ENCODE measurements at regions not wholly inside any gene's neighbourhood (a gene's known extent, or its start where the extent isn't known, plus 50 kb on each side); places are given as distances from the start of the nearest gene placed in this dataset.

DNA sequence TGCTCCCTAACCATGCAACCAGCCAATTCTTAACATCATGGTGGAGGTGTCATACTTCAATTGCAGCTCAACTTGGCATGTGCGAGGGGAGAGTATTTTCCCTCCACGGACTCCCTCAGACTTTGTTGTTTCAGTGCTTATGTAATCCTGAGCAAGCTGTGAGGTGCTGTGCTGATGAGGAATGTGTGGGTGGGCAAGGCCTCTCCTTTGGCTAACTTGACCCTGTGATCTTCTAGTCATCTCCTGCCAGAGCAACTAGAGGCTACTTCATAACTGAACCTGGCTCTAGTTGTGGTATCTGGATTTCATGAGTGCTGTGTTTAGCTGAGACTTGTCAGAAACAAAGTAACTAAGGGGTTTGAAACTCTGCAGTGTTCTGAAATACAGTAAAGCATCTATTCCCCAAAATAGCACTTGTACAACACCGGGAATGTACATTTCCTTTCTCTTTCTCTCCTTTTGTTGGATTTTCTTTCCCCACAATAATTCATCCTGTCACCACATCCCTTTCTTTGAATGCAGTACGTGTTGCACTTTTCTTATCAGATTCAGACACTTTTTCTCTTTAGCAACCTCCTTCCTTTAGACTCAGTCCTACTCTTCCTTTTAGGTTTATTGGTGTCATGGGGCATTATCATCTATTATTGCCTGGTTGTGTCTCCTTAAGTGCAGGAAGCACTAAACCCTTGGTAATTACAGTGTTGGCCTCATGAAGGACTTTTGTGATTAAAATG lies 415.2 kb upstream of the NR3C2 start:
- no peaks in the 10 kb centered on the region for H3K9me3 ChIP-seq
- no peak overlapping the region for H3K4me2 ChIP-seq
- no peak overlapping the region for H3K4me3 ChIP-seq (ENCODE audit: low read depth in 2 of 2, low read length in 1 of 2)
- ChIA-PET CTCF (no interaction called here), POLR2A (no interaction called here)
- H3K9me2 ChIP-seq = no peaks in the 10 kb centered on the region
- H3K4me1 ChIP-seq (ENCODE audit: control insufficient read depth in 1 of 2, insufficient read depth in 2 of 2, low read depth in 1 of 2, low read length in 1 of 2) = no peaks in the 10 kb centered on the region
- no peak overlapping the region for H3K9ac ChIP-seq
- H3F3A ChIP-seq (replicated peaks; ENCODE audit: insufficient read depth) = no peaks in the 10 kb centered on the region
- 0% methylated on average over 4 of the region's 4 CpGs for WGBS (ENCODE audit: low lambda C conversion rate)
- DNase-seq = no peak
- H3K36me3 ChIP-seq (replicated peaks in 1 of 2; ENCODE audit: control insufficient read depth in 1 of 2, insufficient read depth in 2 of 2, low read length in 1 of 2) = no peaks in the 10 kb centered on the region
- TF ChIP-seq YY1 (IDR thresholded peaks at IDR 0.05; ENCODE audit: low read depth) = no peak
- TF ChIP-seq, protein P1, sequence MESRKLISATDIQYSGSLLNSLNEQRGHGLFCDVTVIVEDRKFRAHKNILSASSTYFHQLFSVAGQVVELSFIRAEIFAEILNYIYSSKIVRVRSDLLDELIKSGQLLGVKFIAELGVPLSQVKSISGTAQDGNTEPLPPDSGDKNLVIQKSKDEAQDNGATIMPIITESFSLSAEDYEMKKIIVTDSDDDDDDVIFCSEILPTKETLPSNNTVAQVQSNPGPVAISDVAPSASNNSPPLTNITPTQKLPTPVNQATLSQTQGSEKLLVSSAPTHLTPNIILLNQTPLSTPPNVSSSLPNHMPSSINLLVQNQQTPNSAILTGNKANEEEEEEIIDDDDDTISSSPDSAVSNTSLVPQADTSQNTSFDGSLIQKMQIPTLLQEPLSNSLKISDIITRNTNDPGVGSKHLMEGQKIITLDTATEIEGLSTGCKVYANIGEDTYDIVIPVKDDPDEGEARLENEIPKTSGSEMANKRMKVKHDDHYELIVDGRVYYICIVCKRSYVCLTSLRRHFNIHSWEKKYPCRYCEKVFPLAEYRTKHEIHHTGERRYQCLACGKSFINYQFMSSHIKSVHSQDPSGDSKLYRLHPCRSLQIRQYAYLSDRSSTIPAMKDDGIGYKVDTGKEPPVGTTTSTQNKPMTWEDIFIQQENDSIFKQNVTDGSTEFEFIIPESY (IDR thresholded peaks at IDR 0.05; ENCODE audit: borderline replicate concordance, low read depth) = no peak
- no peak for TF ChIP-seq ELF1 (IDR thresholded peaks at IDR 0.05)
- TF ChIP-seq MXI1 (IDR thresholded peaks at IDR 0.05; ENCODE audit: low read depth, low read length) = no peak
- TF ChIP-seq NRF1 (IDR thresholded peaks at IDR 0.05; ENCODE audit: low read depth, low read length) = no peak
- TF ChIP-seq, protein P2, sequence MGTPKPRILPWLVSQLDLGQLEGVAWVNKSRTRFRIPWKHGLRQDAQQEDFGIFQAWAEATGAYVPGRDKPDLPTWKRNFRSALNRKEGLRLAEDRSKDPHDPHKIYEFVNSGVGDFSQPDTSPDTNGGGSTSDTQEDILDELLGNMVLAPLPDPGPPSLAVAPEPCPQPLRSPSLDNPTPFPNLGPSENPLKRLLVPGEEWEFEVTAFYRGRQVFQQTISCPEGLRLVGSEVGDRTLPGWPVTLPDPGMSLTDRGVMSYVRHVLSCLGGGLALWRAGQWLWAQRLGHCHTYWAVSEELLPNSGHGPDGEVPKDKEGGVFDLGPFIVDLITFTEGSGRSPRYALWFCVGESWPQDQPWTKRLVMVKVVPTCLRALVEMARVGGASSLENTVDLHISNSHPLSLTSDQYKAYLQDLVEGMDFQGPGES (IDR thresholded peaks at IDR 0.05; ENCODE audit: low read depth, low read length) = no peak
- no peak for TF ChIP-seq TCF12 (IDR thresholded peaks at IDR 0.05)
- TF ChIP-seq FOSL2 (IDR thresholded peaks at IDR 0.05; ENCODE audit: borderline replicate concordance, low read depth) = no peak
- no peak for TF ChIP-seq RCOR1 (IDR thresholded peaks at IDR 0.05; ENCODE audit: low read length)
- TF ChIP-seq MEF2A (IDR thresholded peaks at IDR 0.05; ENCODE audit: borderline replicate concordance, low read depth) = no peak
- no peak for TF ChIP-seq SMC3 (IDR thresholded peaks at IDR 0.05; ENCODE audit: low read depth, low read length)
- no peak for TF ChIP-seq NFIC (IDR thresholded peaks at IDR 0.05; ENCODE audit: borderline replicate concordance)
- TF ChIP-seq JUND (IDR thresholded peaks at IDR 0.05) = no peak
- TF ChIP-seq EP300 (IDR thresholded peaks at IDR 0.05; ENCODE audit: borderline replicate concordance in 1 of 2, low read depth in 1 of 2, low read length in 1 of 2) = no peak
- TF ChIP-seq CHD2 (IDR thresholded peaks at IDR 0.05; ENCODE audit: low read length, partially characterized antibody) = no peak
- TF ChIP-seq RAD21 (IDR thresholded peaks at IDR 0.05; ENCODE audit: low read length) = no peak
- no peaks in the 10 kb centered on the region for H3K79me2 ChIP-seq (ENCODE audit: insufficient read depth)
- H3K27ac ChIP-seq (ENCODE audit: low read depth in 2 of 2, low read length in 1 of 2) = no peak overlapping the region
- no peaks in the 10 kb centered on the region for H4K20me1 ChIP-seq (ENCODE audit: insufficient read depth)
- H3K27me3 ChIP-seq (ENCODE audit: insufficient read depth) = no peaks in the 10 kb centered on the region
- no peak overlapping the region for H2AFZ ChIP-seq (ENCODE audit: low read depth)

DNA sequence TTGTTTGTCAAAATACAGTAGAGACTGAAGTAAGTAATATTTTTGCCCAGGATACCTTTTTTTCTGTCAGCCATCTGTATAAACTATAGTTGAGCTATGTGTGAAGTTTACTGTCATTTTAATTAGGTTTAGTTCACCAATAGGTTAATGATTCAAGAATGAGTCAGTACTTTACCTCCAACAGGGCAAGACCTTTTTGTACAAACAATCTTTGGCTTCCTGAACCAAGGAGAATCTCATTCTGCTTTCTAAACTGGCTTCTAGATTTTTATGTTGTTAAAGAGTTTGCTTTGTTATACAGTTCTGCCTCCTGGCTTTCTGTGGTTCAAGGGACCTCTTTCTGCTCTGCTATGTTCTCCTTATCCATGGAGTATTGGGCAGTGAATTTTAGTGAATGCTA lies 412.0 kb upstream of the NR3C2 start:
- no peak overlapping the region for H3K9ac ChIP-seq
- H3K4me3 ChIP-seq (ENCODE audit: low read depth in 2 of 2, low read length in 1 of 2) = no peak overlapping the region
- no peaks in the 10 kb centered on the region for H3F3A ChIP-seq (replicated peaks; ENCODE audit: insufficient read depth)
- DNase-seq = no peak
- POLR2A ChIA-PET = no interaction called here
- H3K79me2 ChIP-seq (ENCODE audit: insufficient read depth) = no peaks in the 10 kb centered on the region
- H3K9me2 ChIP-seq = no peaks in the 10 kb centered on the region
- no peak overlapping the region for H3K27ac ChIP-seq (ENCODE audit: low read depth in 2 of 2, low read length in 1 of 2)
- no peaks in the 10 kb centered on the region for H3K9me3 ChIP-seq
- no peak overlapping the region for H2AFZ ChIP-seq (ENCODE audit: low read depth)
- CTCF ChIA-PET = no interaction called here
- H3K4me2 ChIP-seq = no peak overlapping the region
- H3K36me3 ChIP-seq (replicated peaks in 1 of 2; ENCODE audit: control insufficient read depth in 1 of 2, insufficient read depth in 2 of 2, low read length in 1 of 2) = no peaks in the 10 kb centered on the region
- peaks cover 12% of the 10 kb centered on the region; the same call in 1 of the 2 replicates for H3K27me3 ChIP-seq (ENCODE audit: insufficient read depth)
- H4K20me1 ChIP-seq (ENCODE audit: insufficient read depth) = no peaks in the 10 kb centered on the region
- no peaks in the 10 kb centered on the region for H3K4me1 ChIP-seq (ENCODE audit: control insufficient read depth in 1 of 2, insufficient read depth in 2 of 2, low read depth in 1 of 2, low read length in 1 of 2)
- TF ChIP-seq POLR2AphosphoS5 (IDR thresholded peaks at IDR 0.05; ENCODE audit: low read depth, low read length) (no peak), NFIC (IDR thresholded peaks at IDR 0.05; ENCODE audit: borderline replicate concordance) (no peak), TEAD4 (IDR thresholded peaks at IDR 0.05; ENCODE audit: borderline replicate concordance, insufficient read depth) (no peak), ELF1 (IDR thresholded peaks at IDR 0.05) (no peak), JUND (IDR thresholded peaks at IDR 0.05) (no peak), RXRA (IDR thresholded peaks at IDR 0.05; ENCODE audit: borderline replicate concordance, low read depth) (no peak), GATA2 (CRISPR knock-in tag; IDR thresholded peaks at IDR 0.05) (no peak), GABPA (IDR thresholded peaks at IDR 0.05; ENCODE audit: low read depth) (no peak), FOXJ3 (CRISPR knock-in tag; IDR thresholded peaks at IDR 0.05) (no peak), EP300 (IDR thresholded peaks at IDR 0.05; ENCODE audit: borderline replicate concordance in 1 of 2, low read depth in 1 of 2, low read length in 1 of 2) (no peak)
- TF ChIP-seq, protein P3, sequence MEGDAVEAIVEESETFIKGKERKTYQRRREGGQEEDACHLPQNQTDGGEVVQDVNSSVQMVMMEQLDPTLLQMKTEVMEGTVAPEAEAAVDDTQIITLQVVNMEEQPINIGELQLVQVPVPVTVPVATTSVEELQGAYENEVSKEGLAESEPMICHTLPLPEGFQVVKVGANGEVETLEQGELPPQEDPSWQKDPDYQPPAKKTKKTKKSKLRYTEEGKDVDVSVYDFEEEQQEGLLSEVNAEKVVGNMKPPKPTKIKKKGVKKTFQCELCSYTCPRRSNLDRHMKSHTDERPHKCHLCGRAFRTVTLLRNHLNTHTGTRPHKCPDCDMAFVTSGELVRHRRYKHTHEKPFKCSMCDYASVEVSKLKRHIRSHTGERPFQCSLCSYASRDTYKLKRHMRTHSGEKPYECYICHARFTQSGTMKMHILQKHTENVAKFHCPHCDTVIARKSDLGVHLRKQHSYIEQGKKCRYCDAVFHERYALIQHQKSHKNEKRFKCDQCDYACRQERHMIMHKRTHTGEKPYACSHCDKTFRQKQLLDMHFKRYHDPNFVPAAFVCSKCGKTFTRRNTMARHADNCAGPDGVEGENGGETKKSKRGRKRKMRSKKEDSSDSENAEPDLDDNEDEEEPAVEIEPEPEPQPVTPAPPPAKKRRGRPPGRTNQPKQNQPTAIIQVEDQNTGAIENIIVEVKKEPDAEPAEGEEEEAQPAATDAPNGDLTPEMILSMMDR (IDR thresholded peaks at IDR 0.05) = no peak
- TF ChIP-seq, protein P4, sequence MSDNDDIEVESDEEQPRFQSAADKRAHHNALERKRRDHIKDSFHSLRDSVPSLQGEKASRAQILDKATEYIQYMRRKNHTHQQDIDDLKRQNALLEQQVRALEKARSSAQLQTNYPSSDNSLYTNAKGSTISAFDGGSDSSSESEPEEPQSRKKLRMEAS (IDR thresholded peaks at IDR 0.05; ENCODE audit: low read depth) = no peak
- TF ChIP-seq, protein P5, sequence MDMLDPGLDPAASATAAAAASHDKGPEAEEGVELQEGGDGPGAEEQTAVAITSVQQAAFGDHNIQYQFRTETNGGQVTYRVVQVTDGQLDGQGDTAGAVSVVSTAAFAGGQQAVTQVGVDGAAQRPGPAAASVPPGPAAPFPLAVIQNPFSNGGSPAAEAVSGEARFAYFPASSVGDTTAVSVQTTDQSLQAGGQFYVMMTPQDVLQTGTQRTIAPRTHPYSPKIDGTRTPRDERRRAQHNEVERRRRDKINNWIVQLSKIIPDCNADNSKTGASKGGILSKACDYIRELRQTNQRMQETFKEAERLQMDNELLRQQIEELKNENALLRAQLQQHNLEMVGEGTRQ (IDR thresholded peaks at IDR 0.05; ENCODE audit: borderline replicate concordance, low read depth, low read length) = no peak

Data from SK-N-SH (cell line).